ENCODE measurements at regions not wholly inside any gene's neighbourhood (a gene's known extent, or its start where the extent isn't known, plus 50 kb on each side); places are given as distances from the start of the nearest gene placed in this dataset.
"Not testable (repeated sequence)": the region's sequence is repeated elsewhere in the genome, so short reads cannot be mapped to it uniquely, and the experiment has no call there.

- H3K27ac ChIP-seq (ENCODE audit: low read depth in 2 of 2, low read length in 2 of 2), result no peak overlapping the region
- FAIRE-seq, result no peak
Measured at GRCh38 chr6:33888183-33888582, 84.4 kb upstream of the MLN start.

GRCh38 chr6:33886673-33887144, 82.9 kb upstream of the MLN start:
- DNase-seq, result peak in 2 of 5 donors; percentile 58 to 69
- FAIRE-seq, result no peak

More at GRCh38 chr6:33888183-33888582, 84.4 kb upstream of the MLN start:
- intact Hi-C loops (cut with DNase I), result no loop called here
- no peak overlapping the region for H3K4me3 ChIP-seq (ENCODE audit: low read length in 3 of 3)
- DNase-seq, result no peak
- no peaks in the 10 kb centered on the region for H3K27me3 ChIP-seq (ENCODE audit: control insufficient read depth, insufficient read depth, low read length)
- no peaks in the 10 kb centered on the region for H3K4me1 ChIP-seq (ENCODE audit: control insufficient read depth in 2 of 3, insufficient read depth in 2 of 3, low read depth in 1 of 3, low read length in 3 of 3)
- H3K9ac ChIP-seq (ENCODE audit: low read length in 3 of 3), result no peak overlapping the region
- TF ChIP-seq CTCF (IDR thresholded peaks at IDR 0.05; ENCODE audit: borderline replicate concordance, extremely low read depth, insufficient read depth), result no peak
- H3K36me3 ChIP-seq (ENCODE audit: control insufficient read depth in 2 of 3, insufficient read depth in 3 of 3, low read length in 3 of 3), result no peaks in the 10 kb centered on the region
- no peaks in the 10 kb centered on the region for H3K9me3 ChIP-seq (ENCODE audit: control insufficient read depth in 2 of 3, insufficient read depth in 1 of 3, low read length in 3 of 3)

GRCh38 chr6:33885132-33886057, 81.6 kb upstream of the MLN start:
- TF ChIP-seq CTCF (IDR thresholded peaks at IDR 0.05; ENCODE audit: borderline replicate concordance, extremely low read depth, insufficient read depth), result no peak
- intact Hi-C loops (cut with DNase I), result no loop called here
- FAIRE-seq (no peak), DNase-seq (peak in 1 of 5 donors; percentile 37)
- Histone ChIP-seq H3K4me3 (ENCODE audit: low read length in 3 of 3) (no peak overlapping the region), H3K9ac (ENCODE audit: low read length in 3 of 3) (no peak overlapping the region), H3K4me1 (ENCODE audit: control insufficient read depth in 2 of 3, insufficient read depth in 2 of 3, low read depth in 1 of 3, low read length in 3 of 3) (no peaks in the 10 kb centered on the region), H3K9me3 (ENCODE audit: control insufficient read depth in 2 of 3, insufficient read depth in 1 of 3, low read length in 3 of 3) (no peaks in the 10 kb centered on the region), H3K27me3 (ENCODE audit: control insufficient read depth, insufficient read depth, low read length) (no peaks in the 10 kb centered on the region), H3K27ac (ENCODE audit: low read depth in 2 of 2, low read length in 2 of 2) (no peak overlapping the region), H3K36me3 (ENCODE audit: control insufficient read depth in 2 of 3, insufficient read depth in 3 of 3, low read length in 3 of 3) (no peaks in the 10 kb centered on the region)

More at GRCh38 chr6:33886673-33887144, 82.9 kb upstream of the MLN start:
- Histone ChIP-seq H3K4me3 (ENCODE audit: low read length in 3 of 3) (no peak overlapping the region), H3K4me1 (ENCODE audit: control insufficient read depth in 2 of 3, insufficient read depth in 2 of 3, low read depth in 1 of 3, low read length in 3 of 3) (no peaks in the 10 kb centered on the region), H3K27ac (ENCODE audit: low read depth in 2 of 2, low read length in 2 of 2) (no peak overlapping the region), H3K27me3 (ENCODE audit: control insufficient read depth, insufficient read depth, low read length) (no peaks in the 10 kb centered on the region), H3K36me3 (ENCODE audit: control insufficient read depth in 2 of 3, insufficient read depth in 3 of 3, low read length in 3 of 3) (no peaks in the 10 kb centered on the region), H3K9ac (ENCODE audit: low read length in 3 of 3) (no peak overlapping the region), H3K9me3 (ENCODE audit: control insufficient read depth in 2 of 3, insufficient read depth in 1 of 3, low read length in 3 of 3) (no peaks in the 10 kb centered on the region)
- no peak for TF ChIP-seq CTCF (IDR thresholded peaks at IDR 0.05; ENCODE audit: borderline replicate concordance, extremely low read depth, insufficient read depth)
- intact Hi-C loops (cut with DNase I), result no loop called here

- intact Hi-C loops (cut with DNase I); H3K4me1 ChIP-seq (ENCODE audit: control insufficient read depth in 2 of 3, insufficient read depth in 2 of 3, low read depth in 1 of 3, low read length in 3 of 3); FAIRE-seq; H3K27me3 ChIP-seq (ENCODE audit: control insufficient read depth, insufficient read depth, low read length); H3K9ac ChIP-seq (ENCODE audit: low read length in 3 of 3); H3K27ac ChIP-seq (ENCODE audit: low read depth in 2 of 2, low read length in 2 of 2); H3K9me3 ChIP-seq (ENCODE audit: control insufficient read depth in 2 of 3, insufficient read depth in 1 of 3, low read length in 3 of 3); DNase-seq; H3K36me3 ChIP-seq (ENCODE audit: control insufficient read depth in 2 of 3, insufficient read depth in 3 of 3, low read length in 3 of 3); H3K4me3 ChIP-seq (ENCODE audit: low read length in 3 of 3): not testable (repeated sequence)
Measured at GRCh38 chr6:33883621-33884020, 79.8 kb upstream of the MLN start.

Measured in kidney (tissue), 13 donors.